ENCODE measurements at regions not wholly inside any gene's neighbourhood (a gene's known extent, or its start where the extent isn't known, plus 50 kb on each side); places are given as distances from the start of the nearest gene placed in this dataset.

- no peaks in the 10 kb centered on the region for H3K36me3 ChIP-seq (replicated peaks in 1 of 2; ENCODE audit: control insufficient read depth in 1 of 2, insufficient read depth in 2 of 2, low read length in 2 of 2)
- H3K4me1 Mint-ChIP-seq, result no peaks in the 10 kb centered on the region
- no peaks in the 10 kb centered on the region for H3K27me3 ChIP-seq (ENCODE audit: control insufficient read depth in 2 of 2, insufficient read depth in 2 of 2, low read length in 2 of 2)
- H3K4me3 Mint-ChIP-seq, result no peak overlapping the region
- peaks cover 2 to 7% of the 10 kb centered on the region in 2 donors for H3K9me3 ChIP-seq (replicated peaks in 1 of 2; ENCODE audit: control insufficient read depth in 1 of 2, insufficient read depth in 1 of 2, low read length in 2 of 2)
- peaks cover 0 to 5% (median 2%) of the 10 kb centered on the region in 7 donors for H3K9me3 Mint-ChIP-seq
- H2AFZ ChIP-seq (ENCODE audit: insufficient read depth, low read depth, low read length, poor library complexity, severe bottlenecking), result no peak overlapping the region
- no peak overlapping the region for H3K27ac Mint-ChIP-seq
- DNase-seq, result no peak
- no peaks in the 10 kb centered on the region for H3K27me3 Mint-ChIP-seq (ENCODE audit: low read depth in 3 of 3)
- no peak overlapping the region for H3K4me2 ChIP-seq (replicated peaks; ENCODE audit: extremely low read depth, low read length, poor library complexity, severe bottlenecking)
- no peaks in the 10 kb centered on the region for H3K36me3 Mint-ChIP-seq
- TF ChIP-seq CTCF (IDR thresholded peaks at IDR 0.05), result no peak
- intact Hi-C loops (cut with micrococcal nuclease), result no loop called here
- no peak overlapping the region for H3K9ac ChIP-seq (ENCODE audit: insufficient read depth, low read length, poor library complexity, severe bottlenecking)
- 83% methylated on average over 1 of the region's 2 CpGs for WGBS (ENCODE audit: insufficient coverage)
- no peaks in the 10 kb centered on the region for H4K20me1 ChIP-seq (ENCODE audit: insufficient read depth, low read length)
- H3K79me2 ChIP-seq (ENCODE audit: insufficient read depth, low read length), result no peaks in the 10 kb centered on the region
- H3K4me3 ChIP-seq (replicated peaks in 1 of 3; ENCODE audit: low read depth in 2 of 3, low read length in 3 of 3), result no peak overlapping the region
- H3K4me1 ChIP-seq (ENCODE audit: control insufficient read depth in 1 of 2, insufficient read depth in 2 of 2, low read length in 2 of 2), result no peaks in the 10 kb centered on the region
- H3K27ac ChIP-seq (ENCODE audit: low read depth in 1 of 2, low read length in 2 of 2), result no peak overlapping the region
Observed at GRCh38 chr2:123200035-123200434, 825.1 kb upstream of the CNTNAP5 start.

- no peak overlapping the region for H3K27ac Mint-ChIP-seq
- no peak overlapping the region for H3K27ac ChIP-seq (ENCODE audit: low read depth in 1 of 2, low read length in 2 of 2)
- H3K9me3 Mint-ChIP-seq, result peaks cover 2 to 12% (median 5%) of the 10 kb centered on the region in 7 donors
- no peaks in the 10 kb centered on the region for H3K27me3 ChIP-seq (ENCODE audit: control insufficient read depth in 2 of 2, insufficient read depth in 2 of 2, low read length in 2 of 2)
- H3K9ac ChIP-seq (ENCODE audit: insufficient read depth, low read length, poor library complexity, severe bottlenecking), result no peak overlapping the region
- H3K4me1 ChIP-seq (ENCODE audit: control insufficient read depth in 1 of 2, insufficient read depth in 2 of 2, low read length in 2 of 2), result no peaks in the 10 kb centered on the region
- H2AFZ ChIP-seq (ENCODE audit: insufficient read depth, low read depth, low read length, poor library complexity, severe bottlenecking), result no peak overlapping the region
- H3K4me2 ChIP-seq (replicated peaks; ENCODE audit: extremely low read depth, low read length, poor library complexity, severe bottlenecking), result no peak overlapping the region
- no peak overlapping the region for H3K4me3 ChIP-seq (replicated peaks in 1 of 3; ENCODE audit: low read depth in 2 of 3, low read length in 3 of 3)
- no CpG with 5 or more reads among the region's 2 CpGs for WGBS (ENCODE audit: insufficient coverage)
- H3K4me3 Mint-ChIP-seq, result no peak overlapping the region
- TF ChIP-seq CTCF (IDR thresholded peaks at IDR 0.05), result no peak
- no peaks in the 10 kb centered on the region for H3K4me1 Mint-ChIP-seq
- H3K9me3 ChIP-seq (replicated peaks in 1 of 2; ENCODE audit: control insufficient read depth in 1 of 2, insufficient read depth in 1 of 2, low read length in 2 of 2), result peaks cover 13% of the 10 kb centered on the region in 2 donors
- no peaks in the 10 kb centered on the region for H3K79me2 ChIP-seq (ENCODE audit: insufficient read depth, low read length)
- no peaks in the 10 kb centered on the region for H4K20me1 ChIP-seq (ENCODE audit: insufficient read depth, low read length)
- no peaks in the 10 kb centered on the region for H3K36me3 Mint-ChIP-seq
- intact Hi-C loops (cut with micrococcal nuclease), result no loop called here
- no peaks in the 10 kb centered on the region for H3K36me3 ChIP-seq (replicated peaks in 1 of 2; ENCODE audit: control insufficient read depth in 1 of 2, insufficient read depth in 2 of 2, low read length in 2 of 2)
- DNase-seq, result no peak
- H3K27me3 Mint-ChIP-seq (ENCODE audit: low read depth in 3 of 3), result no peaks in the 10 kb centered on the region
Observed at GRCh38 chr2:123207245-123207644, 817.8 kb upstream of the CNTNAP5 start.
